Epithelial cell of proximal tubule (primary cell): ENCODE measurements at regions not wholly inside any gene's neighbourhood (a gene's known extent, or its start where the extent isn't known, plus 50 kb on each side); places are given as distances from the start of the nearest gene placed in this dataset.
A peak's percentile ranks its signal among the peaks of the same experiment; 100 is the strongest.

Experiments used
- DNase-seq: peaks from one replicate; pipeline ENCODE4 v3.0.0-alpha.2; 2011; ENCODE audit warnings: low read depth
- H3K4me3 ChIP-seq: 2 replicates; pipeline ENCODE4 v1.5.1; 2011; ENCODE audit warnings: low read depth, mild to moderate bottlenecking, low read length
- TF ChIP-seq, protein P1 (sequence below): conservative IDR thresholded peaks from 2 replicates; pipeline ENCODE4 v1.5.1; 2012; ENCODE audit warnings: low read depth, mild to moderate bottlenecking, low read length

GRCh38 chr2:9752441-9753275 is 90.6 kb upstream of the TAF1B start:
- DNase-seq: no peak
- TF ChIP-seq, protein P1, sequence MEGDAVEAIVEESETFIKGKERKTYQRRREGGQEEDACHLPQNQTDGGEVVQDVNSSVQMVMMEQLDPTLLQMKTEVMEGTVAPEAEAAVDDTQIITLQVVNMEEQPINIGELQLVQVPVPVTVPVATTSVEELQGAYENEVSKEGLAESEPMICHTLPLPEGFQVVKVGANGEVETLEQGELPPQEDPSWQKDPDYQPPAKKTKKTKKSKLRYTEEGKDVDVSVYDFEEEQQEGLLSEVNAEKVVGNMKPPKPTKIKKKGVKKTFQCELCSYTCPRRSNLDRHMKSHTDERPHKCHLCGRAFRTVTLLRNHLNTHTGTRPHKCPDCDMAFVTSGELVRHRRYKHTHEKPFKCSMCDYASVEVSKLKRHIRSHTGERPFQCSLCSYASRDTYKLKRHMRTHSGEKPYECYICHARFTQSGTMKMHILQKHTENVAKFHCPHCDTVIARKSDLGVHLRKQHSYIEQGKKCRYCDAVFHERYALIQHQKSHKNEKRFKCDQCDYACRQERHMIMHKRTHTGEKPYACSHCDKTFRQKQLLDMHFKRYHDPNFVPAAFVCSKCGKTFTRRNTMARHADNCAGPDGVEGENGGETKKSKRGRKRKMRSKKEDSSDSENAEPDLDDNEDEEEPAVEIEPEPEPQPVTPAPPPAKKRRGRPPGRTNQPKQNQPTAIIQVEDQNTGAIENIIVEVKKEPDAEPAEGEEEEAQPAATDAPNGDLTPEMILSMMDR: no peak
- peak overlapping the region; percentile 44 for H3K4me3 ChIP-seq

- peak; percentile 74 for DNase-seq
- peak overlapping the region; percentile 44 for H3K4me3 ChIP-seq
- TF ChIP-seq, protein P1: no peak
Measured at GRCh38 chr2:9753276-9753600, 90.0 kb upstream of the TAF1B start.

GRCh38 chr2:9753665-9754531 is 89.4 kb upstream of the TAF1B start:
- TF ChIP-seq, protein P1: no peak
- H3K4me3 ChIP-seq: no peak overlapping the region
- DNase-seq: no peak

DNA sequence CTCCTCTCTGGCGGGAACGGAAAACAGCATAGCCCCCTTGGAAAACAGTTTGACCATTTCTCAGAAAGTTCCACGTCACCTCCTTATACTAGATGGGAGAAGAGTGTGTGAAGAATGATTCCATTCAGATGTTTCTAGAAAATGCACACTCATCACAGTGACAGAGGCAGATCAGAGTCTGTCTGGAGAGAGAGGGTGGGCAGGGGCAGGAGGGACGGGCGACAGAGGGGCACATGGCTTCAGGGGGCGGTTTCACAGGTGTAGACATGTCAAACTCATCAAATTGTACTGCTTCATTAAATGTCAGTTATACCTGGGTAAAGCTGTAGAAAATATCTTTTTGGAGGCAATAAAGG is 88.8 kb upstream of the TAF1B start:
- DNase-seq: no peak
- H3K4me3 ChIP-seq: no peak overlapping the region
- TF ChIP-seq, protein P1: no peak

DNA sequence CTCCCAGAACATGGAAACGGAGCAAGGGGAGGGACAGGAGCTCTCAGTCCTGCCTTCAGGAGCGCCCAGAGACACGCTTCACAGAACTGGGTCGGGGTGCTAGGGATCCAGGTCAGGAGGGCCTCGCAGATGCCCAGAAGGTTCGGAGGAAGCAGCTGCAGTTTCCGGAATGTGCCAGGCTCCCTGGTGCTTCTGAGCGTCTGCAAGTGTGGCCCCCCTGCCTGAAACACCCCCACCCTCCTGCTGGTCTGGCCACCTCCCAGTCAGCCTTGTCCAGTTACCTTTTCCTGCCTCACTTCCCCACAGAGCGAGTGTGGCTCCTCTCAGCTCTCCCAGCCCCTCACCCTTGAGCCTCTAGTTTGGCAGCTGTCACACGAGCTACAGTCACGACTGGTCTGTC is 88.3 kb upstream of the TAF1B start:
- TF ChIP-seq, protein P1: no peak
- no peak overlapping the region for H3K4me3 ChIP-seq
- no peak for DNase-seq

DNA sequence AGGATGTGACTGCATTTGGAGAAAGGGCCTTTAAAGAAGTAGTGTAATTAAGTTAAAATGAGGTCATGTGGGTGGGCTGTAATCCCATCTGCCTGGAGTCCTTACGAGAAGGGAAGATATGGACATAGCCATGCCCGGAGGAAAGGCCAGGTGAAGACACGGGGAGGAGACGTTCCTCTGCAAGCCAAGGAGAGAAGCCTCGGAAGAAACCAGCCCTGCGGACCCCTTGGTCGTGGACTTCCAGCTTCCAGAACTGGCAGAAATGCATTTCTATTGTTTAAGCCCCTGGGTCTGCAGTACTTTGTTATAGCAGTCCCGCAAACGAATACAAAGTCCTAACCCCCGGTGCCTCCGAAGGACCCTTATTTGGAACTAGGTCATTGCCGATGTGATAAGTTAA is 87.6 kb upstream of the TAF1B start:
- DNase-seq: no peak
- H3K4me3 ChIP-seq: no peak overlapping the region
- TF ChIP-seq, protein P1: no peak
